NCI-H748 (cell line): ENCODE measurements at regions not wholly inside any gene's neighbourhood (a gene's known extent, or its start where the extent isn't known, plus 50 kb on each side); places are given as distances from the start of the nearest gene placed in this dataset.
"Not testable (repeated sequence)": the region's sequence is repeated elsewhere in the genome, so short reads cannot be mapped to it uniquely, and the experiment has no call there.

ENCODE experiments used
- DNase-seq: peaks from one replicate; lab custom pipeline; 2025; ENCODE audit not compliant: unreplicated experiment; lab: John Stamatoyannopoulos, UW

DNA sequence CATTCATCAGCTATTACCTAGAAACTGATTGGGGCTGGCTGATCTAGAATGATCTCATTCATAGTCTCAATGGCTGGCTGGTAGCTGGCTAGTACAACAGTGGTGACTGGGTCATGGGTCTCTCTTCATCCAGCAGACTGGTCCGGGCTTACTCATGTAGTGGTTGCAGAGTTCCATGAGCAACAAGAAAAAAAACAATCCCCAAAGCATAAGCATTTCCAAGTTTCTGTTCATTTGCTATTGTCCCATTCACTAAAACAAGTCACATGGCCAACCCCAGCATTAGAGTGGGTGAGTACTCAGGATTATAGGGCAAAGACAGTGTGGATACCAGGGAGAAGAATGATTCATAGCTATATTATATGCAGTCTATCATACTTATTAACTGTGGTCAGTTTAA lies 85.2 kb upstream of the SEMA3C start:
- DNase-seq = no peak

DNA sequence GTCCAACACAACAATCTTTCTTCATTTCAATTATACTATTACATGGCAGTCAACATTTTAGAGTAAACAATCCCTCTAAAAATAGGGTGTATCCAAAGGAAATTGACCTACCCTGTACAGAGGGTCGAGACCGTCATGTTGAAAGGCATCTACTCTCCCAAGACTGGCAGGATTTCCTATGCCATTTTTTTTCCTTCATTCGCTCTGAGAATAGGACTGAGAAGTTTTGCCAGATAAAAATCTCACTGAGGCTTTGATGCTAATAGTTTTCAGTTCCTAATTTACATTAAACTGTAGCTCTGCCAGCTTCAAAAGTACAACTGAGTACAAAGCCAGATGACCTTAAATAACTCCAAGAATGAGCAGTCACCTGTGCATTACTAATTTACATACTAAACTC lies 84.5 kb upstream of the SEMA3C start:
- DNase-seq = no peak

DNA sequence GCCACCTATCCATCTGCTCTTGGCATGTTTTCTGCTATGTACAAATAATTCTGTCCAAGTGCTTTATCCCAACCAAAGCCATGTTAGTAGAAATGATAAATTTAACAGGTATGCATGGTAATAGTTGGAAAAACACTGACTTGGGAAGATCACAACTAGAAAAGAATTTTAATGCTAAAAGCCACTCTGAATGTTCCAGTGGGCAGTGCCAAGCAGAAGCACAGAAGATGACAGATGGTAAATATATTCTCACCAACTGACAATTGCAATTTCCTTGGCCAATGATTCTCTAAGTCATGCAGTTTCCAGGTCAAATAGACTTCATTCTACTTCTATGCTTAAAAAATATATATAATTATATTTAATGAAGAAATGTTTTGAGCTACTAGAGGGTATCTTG lies 83.6 kb upstream of the SEMA3C start:
- no peak for DNase-seq

DNA sequence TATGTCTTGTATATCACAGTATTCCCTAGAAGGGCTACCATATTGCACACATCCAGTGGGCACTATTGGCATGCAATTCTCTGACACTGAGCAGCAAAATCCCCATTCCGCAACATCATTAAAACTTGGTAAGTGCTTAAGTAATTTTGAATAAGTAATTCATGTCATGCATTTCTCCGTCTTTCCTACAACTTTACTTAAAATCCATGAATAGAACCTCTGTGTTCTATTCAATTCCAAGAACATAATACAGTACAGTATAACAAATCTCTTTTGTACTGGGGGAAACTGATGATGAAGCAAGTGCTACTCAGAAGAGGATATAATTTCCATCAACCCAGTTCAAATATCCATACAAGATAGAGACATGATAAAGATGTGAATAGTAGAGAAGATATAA lies 80.9 kb upstream of the SEMA3C start:
- DNase-seq = no peak

DNA sequence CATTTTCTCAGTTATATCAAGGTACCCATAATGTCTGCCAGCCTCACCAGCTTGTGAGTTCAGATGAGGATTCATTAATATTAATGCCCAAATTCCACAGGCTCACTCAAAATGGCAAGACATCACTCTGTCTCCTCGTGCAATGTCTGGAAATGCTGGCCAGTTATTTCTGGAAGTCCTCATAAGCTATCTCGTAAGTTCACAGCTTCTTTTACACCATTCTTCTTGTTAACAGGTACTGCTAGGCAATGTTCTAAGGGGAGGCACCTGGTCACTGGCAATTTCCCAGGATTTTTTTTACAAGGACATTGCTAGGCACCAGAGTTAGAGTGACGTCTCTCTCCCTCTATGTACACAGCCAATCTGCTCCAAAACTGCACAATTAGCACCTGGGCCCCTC lies 80.2 kb upstream of the SEMA3C start:
- DNase-seq = no peak

DNA sequence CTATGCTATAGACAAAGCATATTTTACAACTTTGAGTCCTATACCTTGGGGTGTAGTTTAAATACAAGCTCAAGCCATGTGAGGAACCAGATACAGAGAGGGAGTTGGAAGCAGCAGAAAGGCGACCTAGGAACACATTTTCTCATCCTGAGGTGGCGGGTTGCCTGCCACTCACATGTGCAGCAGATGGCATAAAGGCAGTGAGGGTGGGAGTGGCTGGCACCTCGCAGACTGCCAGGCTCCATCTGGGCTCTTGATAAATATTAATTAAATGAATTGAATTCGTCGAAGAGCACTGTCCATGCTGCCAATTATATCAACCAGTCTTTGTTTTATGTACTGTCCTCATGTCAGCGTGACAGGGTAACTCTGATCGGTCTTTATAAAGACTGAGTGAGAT lies 79.0 kb upstream of the SEMA3C start:
- DNase-seq = peak; percentile 20

DNA sequence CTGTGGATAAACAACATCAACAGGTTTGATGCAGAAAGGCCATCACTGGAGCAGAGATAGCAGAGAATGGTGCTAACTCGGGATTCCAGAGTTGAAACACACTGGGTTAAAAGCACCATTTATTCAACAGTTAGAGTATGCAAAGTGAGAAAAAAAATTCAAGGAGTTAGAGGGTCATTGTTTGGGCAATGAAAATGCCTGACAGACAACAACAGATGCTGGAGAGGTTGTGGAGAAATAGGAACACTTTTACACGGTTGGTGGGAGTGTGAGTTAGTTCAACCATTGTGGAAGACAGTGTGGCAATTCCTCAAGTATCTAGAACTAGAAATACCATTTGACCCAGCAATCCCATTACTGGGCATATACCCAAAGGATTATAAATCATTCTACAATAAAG lies 77.4 kb upstream of the SEMA3C start:
- not testable (repeated sequence) for DNase-seq

DNA sequence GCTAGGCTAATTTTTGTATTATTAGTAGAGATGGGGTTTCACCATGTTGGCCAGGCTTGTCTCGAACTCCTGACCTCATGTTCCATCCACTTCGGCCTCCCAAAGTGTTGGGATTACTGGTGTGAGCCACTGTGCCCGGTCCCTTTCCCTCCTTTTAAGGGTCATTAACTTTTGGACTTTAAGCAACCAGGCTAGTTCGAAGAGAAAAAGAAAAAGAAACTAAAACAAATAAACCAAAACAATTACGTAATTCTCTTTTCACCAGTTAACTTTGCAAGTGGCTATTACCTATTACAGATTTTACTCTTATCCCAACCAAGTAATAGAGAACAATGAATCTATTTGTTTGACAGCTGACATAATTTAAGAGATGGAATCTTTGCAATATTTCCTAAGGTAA lies 72.8 kb upstream of the SEMA3C start:
- DNase-seq = no peak

DNA sequence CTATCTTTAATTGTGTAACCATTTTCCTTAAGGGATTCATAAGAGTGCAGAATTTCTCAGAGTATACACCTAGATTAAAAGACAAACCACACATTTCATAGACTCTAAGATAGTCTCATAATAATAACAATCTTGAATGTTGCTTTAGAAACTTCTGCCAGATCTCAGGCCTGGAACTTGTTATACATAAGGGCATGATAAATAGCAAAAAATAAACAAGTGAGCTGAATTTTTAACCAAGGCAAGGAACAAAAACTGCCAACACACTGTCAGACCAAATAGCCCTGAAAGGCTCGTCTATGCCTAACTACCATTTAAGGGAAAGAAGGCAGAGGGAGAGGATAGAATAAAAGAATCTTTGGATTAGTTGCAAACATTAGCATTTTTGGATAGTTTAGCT lies 65.8 kb upstream of the SEMA3C start:
- no peak for DNase-seq

DNA sequence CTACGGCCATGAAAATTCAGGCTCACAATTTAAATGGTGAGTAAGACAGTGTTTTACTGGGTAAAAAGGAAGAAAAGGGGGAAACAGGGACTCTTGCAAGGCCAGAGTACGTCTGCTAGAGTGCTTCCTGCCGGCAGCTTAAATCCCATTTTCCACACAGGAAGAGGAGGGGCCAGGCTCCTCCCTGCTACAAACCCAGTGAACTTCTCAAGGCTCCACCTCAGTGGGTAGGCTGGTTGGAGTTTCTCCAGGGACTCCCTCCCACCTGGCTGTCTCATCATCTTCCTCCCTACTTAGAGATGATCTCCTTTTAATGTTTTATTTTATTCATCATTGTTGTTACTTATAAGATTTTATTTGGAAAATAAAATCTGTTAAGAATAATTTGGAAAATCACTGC lies 62.6 kb upstream of the SEMA3C start:
- DNase-seq = no peak

DNA sequence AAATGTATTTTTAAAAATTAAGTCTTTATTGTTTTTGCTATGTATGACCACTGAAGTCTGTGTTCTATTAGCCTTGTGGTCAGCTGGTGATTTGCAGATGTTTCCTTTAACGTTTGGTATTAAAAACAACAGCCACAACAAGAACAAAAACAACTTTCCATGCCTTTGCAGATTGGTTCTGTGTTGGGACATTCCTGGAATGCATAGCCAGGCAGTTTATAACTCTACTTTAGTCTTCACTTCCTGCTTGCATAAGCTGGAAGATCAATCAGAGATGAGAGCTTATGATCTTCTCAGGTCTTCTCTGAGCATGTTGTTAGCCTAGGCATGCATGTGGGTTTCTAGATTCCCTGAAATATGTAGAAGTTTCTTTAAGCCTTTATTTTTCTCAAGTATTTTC lies 58.9 kb upstream of the SEMA3C start:
- no peak for DNase-seq

DNA sequence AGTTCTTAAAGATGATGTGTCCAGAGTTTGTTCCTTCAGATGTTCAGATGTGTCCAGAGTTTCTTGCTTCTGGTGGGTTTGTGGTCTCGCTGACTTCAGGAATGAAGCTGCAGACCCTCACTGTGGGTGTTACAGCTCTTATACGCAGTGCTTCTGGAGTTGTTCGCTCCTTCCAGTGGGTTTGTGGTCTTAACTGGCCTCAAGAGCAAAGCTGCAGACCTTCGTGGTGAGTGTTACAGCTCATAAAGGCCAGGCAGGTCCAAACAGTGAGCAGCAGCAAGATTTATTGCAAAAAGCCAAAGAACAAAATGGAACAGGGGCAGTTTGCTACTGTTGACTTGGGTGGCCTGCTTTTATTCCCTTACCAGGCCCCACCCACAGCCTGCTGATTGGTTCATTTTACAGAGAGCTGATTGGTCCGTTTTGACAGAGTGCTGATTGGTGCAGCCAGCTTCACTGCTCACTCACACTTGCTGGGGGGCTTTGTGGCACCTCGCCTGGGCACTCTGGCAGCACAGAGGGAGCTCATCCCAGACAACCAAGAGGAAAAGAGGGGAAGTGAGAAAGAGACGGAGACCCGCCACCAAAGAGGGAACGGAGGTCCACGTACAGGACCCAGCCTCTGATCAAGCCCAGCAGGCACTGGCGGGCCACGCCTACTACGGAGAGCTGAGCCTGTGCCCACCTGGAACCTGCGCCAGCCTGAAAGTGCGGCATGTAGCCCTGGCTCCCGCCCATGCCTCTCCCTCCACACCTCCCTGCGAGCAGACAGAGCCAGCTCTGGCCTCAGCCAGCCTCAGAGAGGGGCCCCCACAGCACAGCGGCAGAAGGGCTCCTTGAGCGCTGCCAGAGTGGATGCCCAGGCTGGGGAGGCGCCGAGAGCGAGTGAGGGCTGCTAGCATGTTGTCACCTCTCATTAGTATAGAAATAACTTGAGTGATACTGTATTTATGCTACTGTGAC lies 55.8 kb upstream of the SEMA3C start:
- no peak for DNase-seq

DNA sequence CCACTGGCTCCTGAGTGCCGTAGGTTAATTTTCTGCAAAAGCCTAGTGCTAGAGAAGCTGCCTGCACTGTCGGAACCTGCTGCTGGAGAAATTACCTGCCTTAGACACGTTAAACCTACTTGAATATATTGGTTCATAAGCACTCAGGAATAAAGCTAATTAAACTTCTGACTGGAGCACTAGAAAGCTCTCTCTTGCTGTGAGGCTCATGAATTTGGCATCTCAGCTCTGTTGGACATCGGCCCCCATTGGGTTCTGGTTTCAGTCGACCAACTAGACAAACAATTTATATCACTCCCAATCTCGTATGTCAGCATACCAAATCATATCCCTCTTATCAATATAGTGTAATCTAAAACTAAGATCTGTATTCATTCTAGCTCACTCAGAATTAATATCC lies 52.4 kb upstream of the SEMA3C start:
- DNase-seq = no peak
